ENCODE measurements at regions not wholly inside any gene's neighbourhood (a gene's known extent, or its start where the extent isn't known, plus 50 kb on each side); places are given as distances from the start of the nearest gene placed in this dataset.

DNA sequence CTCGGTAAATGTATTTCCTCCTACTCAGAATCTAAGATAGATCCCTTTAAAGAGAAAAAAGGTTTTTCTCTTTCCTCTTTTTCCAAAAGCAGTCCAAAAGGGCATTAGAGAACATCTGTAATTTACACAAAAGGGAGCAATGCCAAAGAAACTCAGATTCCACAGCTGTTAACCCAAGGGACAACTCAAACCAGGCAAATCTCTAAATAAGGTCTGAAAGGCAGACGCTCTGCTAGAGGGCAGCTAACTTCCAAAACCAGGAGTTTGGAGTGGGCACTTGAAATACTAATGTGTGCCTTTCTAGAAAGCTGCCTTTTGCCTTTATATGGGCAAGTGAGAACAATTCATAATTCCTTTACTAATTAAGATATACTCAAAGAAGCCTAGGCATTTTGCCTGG lies 435.7 kb downstream of the ZFHX3 start:
- DNase-seq, result no peak
- no peaks in the 10 kb centered on the region for H3K27me3 ChIP-seq (replicated peaks; ENCODE audit: control insufficient read depth, insufficient read depth, low read length, poor library complexity, severe bottlenecking)
- H3K9me3 ChIP-seq (ENCODE audit: control insufficient read depth, low read length), result no peaks in the 10 kb centered on the region
- no peaks in the 10 kb centered on the region for H3K4me1 ChIP-seq (ENCODE audit: control insufficient read depth, insufficient read depth, low read length, poor library complexity, severe bottlenecking)
- H3K27ac ChIP-seq (ENCODE audit: insufficient read depth, low read length, poor library complexity, severe bottlenecking), result no peak overlapping the region
- H3K36me3 ChIP-seq (ENCODE audit: control insufficient read depth, insufficient read depth, low read length), result no peaks in the 10 kb centered on the region
- no peak overlapping the region for H3K4me3 ChIP-seq (ENCODE audit: insufficient read depth, low read depth, low read length, poor library complexity, severe bottlenecking)

DNA sequence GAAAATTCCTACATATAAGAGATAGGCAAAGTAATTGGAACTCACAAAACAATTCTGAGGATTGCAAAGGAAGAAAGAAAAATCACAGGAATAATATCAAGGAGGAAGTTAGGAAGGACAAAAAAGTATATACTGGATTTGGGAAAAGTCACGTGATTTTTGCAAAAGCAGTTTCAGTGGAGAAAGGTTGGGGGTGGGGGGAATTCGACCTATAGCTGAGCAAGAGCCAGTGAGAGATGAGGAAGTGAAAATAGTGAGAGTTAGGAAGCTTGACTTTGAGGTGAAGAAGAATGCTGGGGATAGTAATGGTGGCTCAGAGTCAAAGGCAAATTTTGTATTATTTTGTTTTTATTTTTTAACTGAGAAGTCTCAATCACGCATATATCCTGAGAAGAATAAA lies 438.0 kb upstream of the PMFBP1 start:
- Histone ChIP-seq H3K4me3 (ENCODE audit: insufficient read depth, low read depth, low read length, poor library complexity, severe bottlenecking) (no peak overlapping the region), H3K27ac (ENCODE audit: insufficient read depth, low read length, poor library complexity, severe bottlenecking) (no peak overlapping the region), H3K27me3 (replicated peaks; ENCODE audit: control insufficient read depth, insufficient read depth, low read length, poor library complexity, severe bottlenecking) (no peaks in the 10 kb centered on the region), H3K9me3 (ENCODE audit: control insufficient read depth, low read length) (no peaks in the 10 kb centered on the region), H3K36me3 (ENCODE audit: control insufficient read depth, insufficient read depth, low read length) (no peaks in the 10 kb centered on the region), H3K4me1 (ENCODE audit: control insufficient read depth, insufficient read depth, low read length, poor library complexity, severe bottlenecking) (no peaks in the 10 kb centered on the region)
- DNase-seq, result no peak

DNA sequence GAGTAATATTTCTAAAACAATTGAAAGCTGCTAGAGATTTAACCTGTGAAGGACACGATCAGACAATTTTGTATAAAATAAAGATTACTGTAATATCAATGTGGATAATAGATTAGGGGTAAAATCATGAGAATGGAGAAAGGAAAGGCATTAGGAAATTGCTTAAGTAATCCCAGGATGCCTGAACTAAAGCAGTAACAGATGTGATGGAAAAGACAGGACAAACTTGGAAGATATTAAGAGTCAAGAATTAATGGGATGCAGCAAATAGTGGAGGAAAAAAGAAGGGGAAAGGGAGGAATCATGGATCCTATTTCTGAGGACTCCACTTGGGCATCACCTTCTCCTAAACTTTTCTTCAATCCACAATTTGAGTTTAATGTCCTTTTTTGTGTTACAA lies 437.1 kb upstream of the PMFBP1 start:
- Histone ChIP-seq H3K27ac (ENCODE audit: insufficient read depth, low read length, poor library complexity, severe bottlenecking) (no peak overlapping the region), H3K4me3 (ENCODE audit: insufficient read depth, low read depth, low read length, poor library complexity, severe bottlenecking) (no peak overlapping the region), H3K9me3 (ENCODE audit: control insufficient read depth, low read length) (no peaks in the 10 kb centered on the region), H3K4me1 (ENCODE audit: control insufficient read depth, insufficient read depth, low read length, poor library complexity, severe bottlenecking) (no peaks in the 10 kb centered on the region), H3K27me3 (replicated peaks; ENCODE audit: control insufficient read depth, insufficient read depth, low read length, poor library complexity, severe bottlenecking) (no peaks in the 10 kb centered on the region), H3K36me3 (ENCODE audit: control insufficient read depth, insufficient read depth, low read length) (no peaks in the 10 kb centered on the region)
- no peak for DNase-seq

DNA sequence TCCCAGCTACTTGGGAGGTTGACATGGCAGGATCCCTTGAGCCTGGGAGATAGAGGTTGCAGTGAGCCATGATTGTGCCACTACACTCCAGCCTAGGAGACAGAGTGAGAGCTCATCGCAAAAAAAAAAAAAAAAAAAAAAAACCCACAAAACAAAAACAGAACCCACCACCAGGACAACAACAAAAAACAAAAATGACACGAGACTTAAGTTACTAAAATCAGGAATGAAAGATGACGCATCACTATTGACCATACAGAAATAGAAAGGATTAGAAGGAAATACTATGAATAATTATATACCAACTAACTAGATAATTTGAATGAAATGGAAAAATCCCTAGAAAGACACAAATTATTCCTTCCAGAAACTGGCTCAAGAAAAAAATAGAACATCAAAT lies 432.4 kb upstream of the PMFBP1 start:
- Histone ChIP-seq H3K4me3 (ENCODE audit: insufficient read depth, low read depth, low read length, poor library complexity, severe bottlenecking) (no peak overlapping the region), H3K36me3 (ENCODE audit: control insufficient read depth, insufficient read depth, low read length) (no peaks in the 10 kb centered on the region), H3K9me3 (ENCODE audit: control insufficient read depth, low read length) (no peaks in the 10 kb centered on the region), H3K4me1 (ENCODE audit: control insufficient read depth, insufficient read depth, low read length, poor library complexity, severe bottlenecking) (no peaks in the 10 kb centered on the region), H3K27ac (ENCODE audit: insufficient read depth, low read length, poor library complexity, severe bottlenecking) (no peak overlapping the region), H3K27me3 (replicated peaks; ENCODE audit: control insufficient read depth, insufficient read depth, low read length, poor library complexity, severe bottlenecking) (no peaks in the 10 kb centered on the region)
- no peak for DNase-seq

DNA sequence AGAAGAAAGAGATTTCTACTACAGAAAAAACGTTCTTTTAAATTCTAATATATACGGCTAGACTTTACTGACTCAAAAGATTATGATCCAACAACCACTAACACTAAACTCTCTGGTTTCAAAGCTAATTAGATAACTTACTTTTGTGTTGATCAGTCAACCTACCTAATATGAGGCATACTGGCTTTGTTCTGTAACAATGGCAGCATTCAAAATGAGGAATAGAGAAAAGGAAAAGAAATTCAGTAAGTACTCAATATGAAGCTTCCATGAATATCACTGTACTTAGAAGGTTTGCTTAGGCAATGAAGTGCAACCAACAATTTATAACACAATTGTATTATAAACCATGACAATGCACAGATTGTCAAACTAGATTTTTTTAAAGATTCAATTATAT lies 430.5 kb upstream of the PMFBP1 start:
- no peaks in the 10 kb centered on the region for H3K4me1 ChIP-seq (ENCODE audit: control insufficient read depth, insufficient read depth, low read length, poor library complexity, severe bottlenecking)
- H3K4me3 ChIP-seq (ENCODE audit: insufficient read depth, low read depth, low read length, poor library complexity, severe bottlenecking), result no peak overlapping the region
- DNase-seq, result no peak
- H3K27ac ChIP-seq (ENCODE audit: insufficient read depth, low read length, poor library complexity, severe bottlenecking), result no peak overlapping the region
- no peaks in the 10 kb centered on the region for H3K27me3 ChIP-seq (replicated peaks; ENCODE audit: control insufficient read depth, insufficient read depth, low read length, poor library complexity, severe bottlenecking)
- no peaks in the 10 kb centered on the region for H3K9me3 ChIP-seq (ENCODE audit: control insufficient read depth, low read length)
- H3K36me3 ChIP-seq (ENCODE audit: control insufficient read depth, insufficient read depth, low read length), result no peaks in the 10 kb centered on the region

DNA sequence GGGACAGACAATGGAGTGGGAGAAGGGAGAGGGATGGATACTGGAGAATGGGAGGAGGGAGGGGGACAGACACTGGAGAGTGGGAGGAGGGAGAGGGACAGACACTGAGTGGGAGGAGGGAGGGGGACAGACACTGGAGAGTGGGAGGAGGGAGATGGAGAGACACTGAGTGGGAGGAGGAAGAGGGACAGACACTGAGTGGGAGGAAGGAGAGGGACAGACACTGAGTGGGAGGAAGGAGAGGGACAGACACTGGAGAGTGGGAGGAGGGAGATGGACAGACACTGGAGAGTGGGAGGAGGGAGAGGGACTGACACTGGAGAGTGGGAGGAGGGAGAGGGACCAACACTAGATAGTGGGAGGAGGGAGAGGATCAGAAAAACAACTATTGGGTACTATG lies 426.7 kb upstream of the PMFBP1 start:
- no peak overlapping the region for H3K4me3 ChIP-seq (ENCODE audit: insufficient read depth, low read depth, low read length, poor library complexity, severe bottlenecking)
- H3K27me3 ChIP-seq (replicated peaks; ENCODE audit: control insufficient read depth, insufficient read depth, low read length, poor library complexity, severe bottlenecking), result no peaks in the 10 kb centered on the region
- H3K4me1 ChIP-seq (ENCODE audit: control insufficient read depth, insufficient read depth, low read length, poor library complexity, severe bottlenecking), result no peaks in the 10 kb centered on the region
- DNase-seq, result no peak
- no peaks in the 10 kb centered on the region for H3K9me3 ChIP-seq (ENCODE audit: control insufficient read depth, low read length)
- no peak overlapping the region for H3K27ac ChIP-seq (ENCODE audit: insufficient read depth, low read length, poor library complexity, severe bottlenecking)
- no peaks in the 10 kb centered on the region for H3K36me3 ChIP-seq (ENCODE audit: control insufficient read depth, insufficient read depth, low read length)

DNA sequence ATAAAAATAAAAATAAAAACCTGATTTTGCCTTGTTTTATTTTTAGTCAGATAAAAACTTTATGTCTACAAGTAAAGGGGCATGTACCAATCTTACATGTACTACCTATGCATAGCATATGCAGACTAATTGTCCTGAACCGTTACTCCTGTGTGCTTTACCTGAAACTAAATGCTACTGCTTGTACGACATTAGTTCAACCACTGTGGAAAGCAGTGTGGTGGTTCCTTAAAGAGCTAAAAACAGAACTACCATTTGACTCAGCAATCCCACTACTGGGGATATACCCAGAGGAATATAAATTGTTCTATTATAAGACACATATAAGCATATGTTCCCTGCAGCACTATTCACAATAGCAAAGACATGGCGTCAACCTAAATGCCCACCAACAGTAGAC lies 426.0 kb upstream of the PMFBP1 start:
- no peaks in the 10 kb centered on the region for H3K36me3 ChIP-seq (ENCODE audit: control insufficient read depth, insufficient read depth, low read length)
- no peak overlapping the region for H3K4me3 ChIP-seq (ENCODE audit: insufficient read depth, low read depth, low read length, poor library complexity, severe bottlenecking)
- no peaks in the 10 kb centered on the region for H3K9me3 ChIP-seq (ENCODE audit: control insufficient read depth, low read length)
- H3K27me3 ChIP-seq (replicated peaks; ENCODE audit: control insufficient read depth, insufficient read depth, low read length, poor library complexity, severe bottlenecking), result no peaks in the 10 kb centered on the region
- no peaks in the 10 kb centered on the region for H3K4me1 ChIP-seq (ENCODE audit: control insufficient read depth, insufficient read depth, low read length, poor library complexity, severe bottlenecking)
- no peak for DNase-seq
- H3K27ac ChIP-seq (ENCODE audit: insufficient read depth, low read length, poor library complexity, severe bottlenecking), result no peak overlapping the region

DNA sequence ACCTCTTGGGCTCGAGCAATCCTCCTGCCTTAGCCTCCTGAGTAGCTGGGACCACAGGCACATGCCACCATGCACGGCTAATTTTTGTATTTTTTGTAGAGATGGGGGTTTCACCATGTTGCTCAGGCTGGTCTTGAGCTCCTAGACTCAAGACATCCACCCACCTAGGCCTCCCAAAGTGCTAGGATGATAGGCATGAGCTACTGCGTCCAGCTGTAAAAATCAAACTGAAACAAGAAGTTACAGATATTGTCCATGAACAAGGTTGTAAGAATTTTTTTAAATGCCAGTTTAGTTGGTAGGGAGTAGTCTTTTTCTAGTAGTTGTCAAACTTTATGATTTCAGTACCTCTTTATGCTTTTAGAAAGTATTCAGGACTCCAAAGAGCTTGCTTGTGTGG lies 424.4 kb upstream of the PMFBP1 start:
- no peak for DNase-seq
- Histone ChIP-seq H3K9me3 (ENCODE audit: control insufficient read depth, low read length) (no peaks in the 10 kb centered on the region), H3K27me3 (replicated peaks; ENCODE audit: control insufficient read depth, insufficient read depth, low read length, poor library complexity, severe bottlenecking) (no peaks in the 10 kb centered on the region), H3K4me3 (ENCODE audit: insufficient read depth, low read depth, low read length, poor library complexity, severe bottlenecking) (no peak overlapping the region), H3K36me3 (ENCODE audit: control insufficient read depth, insufficient read depth, low read length) (no peaks in the 10 kb centered on the region), H3K4me1 (ENCODE audit: control insufficient read depth, insufficient read depth, low read length, poor library complexity, severe bottlenecking) (no peaks in the 10 kb centered on the region), H3K27ac (ENCODE audit: insufficient read depth, low read length, poor library complexity, severe bottlenecking) (no peak overlapping the region)

DNA sequence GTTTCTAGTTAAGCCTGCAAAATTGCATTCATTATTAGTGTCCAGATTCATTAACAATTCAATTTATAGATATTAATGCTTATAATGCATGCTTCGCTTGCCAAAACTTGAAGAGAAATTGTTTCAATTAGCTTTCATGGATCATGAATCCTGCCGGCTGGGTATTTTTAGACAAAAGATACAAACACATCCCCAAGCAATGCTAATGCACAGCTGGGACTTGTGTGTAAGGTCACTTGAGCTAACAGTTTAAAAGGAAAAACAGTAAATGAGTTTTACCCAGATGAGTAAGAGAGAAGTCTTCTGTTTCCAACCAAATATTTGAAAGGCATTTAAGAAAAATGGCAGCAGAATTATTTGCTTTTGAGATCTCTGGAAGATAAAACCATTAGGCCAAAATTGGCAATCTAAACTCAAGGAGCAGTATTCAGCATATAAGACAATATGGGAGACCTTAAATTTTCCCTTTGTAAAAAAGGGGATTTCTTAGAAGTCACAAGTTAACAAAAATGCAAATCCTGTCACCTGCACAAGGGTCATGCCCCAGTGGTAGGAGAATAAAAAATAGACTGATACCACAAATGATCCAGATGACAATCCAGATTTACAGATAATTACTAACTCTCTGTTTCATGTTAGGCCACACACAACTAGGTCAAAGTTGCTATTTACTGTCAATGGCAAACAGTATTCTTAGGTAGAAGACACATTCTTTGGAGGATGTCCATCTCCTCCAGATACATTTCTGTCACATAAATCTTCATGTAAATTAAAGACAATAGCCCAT lies 418.4 kb upstream of the PMFBP1 start:
- Histone ChIP-seq H3K36me3 (ENCODE audit: control insufficient read depth, insufficient read depth, low read length) (no peaks in the 10 kb centered on the region), H3K9me3 (ENCODE audit: control insufficient read depth, low read length) (no peaks in the 10 kb centered on the region), H3K4me1 (ENCODE audit: control insufficient read depth, insufficient read depth, low read length, poor library complexity, severe bottlenecking) (no peaks in the 10 kb centered on the region), H3K27ac (ENCODE audit: insufficient read depth, low read length, poor library complexity, severe bottlenecking) (no peak overlapping the region), H3K27me3 (replicated peaks; ENCODE audit: control insufficient read depth, insufficient read depth, low read length, poor library complexity, severe bottlenecking) (no peaks in the 10 kb centered on the region), H3K4me3 (ENCODE audit: insufficient read depth, low read depth, low read length, poor library complexity, severe bottlenecking) (no peak overlapping the region)
- no peak for DNase-seq

DNA sequence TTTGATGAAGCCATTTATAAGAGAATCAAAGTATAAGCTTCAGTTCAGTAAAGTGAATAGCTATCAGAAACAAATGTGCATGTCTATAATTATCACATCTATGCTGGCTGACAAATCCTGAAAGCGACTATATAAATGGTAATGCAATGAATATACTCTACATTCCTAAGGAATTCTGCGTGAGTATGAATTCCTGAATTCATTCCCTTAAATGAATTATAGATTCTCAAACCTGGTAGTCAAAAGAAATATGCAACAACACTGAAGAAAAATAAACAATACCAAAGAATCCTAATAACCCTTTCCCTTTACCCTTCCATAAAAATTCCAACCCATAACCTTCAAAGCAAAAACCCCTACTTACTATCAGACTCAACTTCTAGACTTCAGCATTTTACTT lies 416.6 kb upstream of the PMFBP1 start:
- no peak overlapping the region for H3K4me3 ChIP-seq (ENCODE audit: insufficient read depth, low read depth, low read length, poor library complexity, severe bottlenecking)

More for the DNA sequence above, 416.6 kb upstream of the PMFBP1 start:
- H3K27ac ChIP-seq (ENCODE audit: insufficient read depth, low read length, poor library complexity, severe bottlenecking), result no peak overlapping the region
- H3K36me3 ChIP-seq (ENCODE audit: control insufficient read depth, insufficient read depth, low read length), result no peaks in the 10 kb centered on the region
- DNase-seq, result no peak
- H3K27me3 ChIP-seq (replicated peaks; ENCODE audit: control insufficient read depth, insufficient read depth, low read length, poor library complexity, severe bottlenecking), result no peaks in the 10 kb centered on the region
- H3K4me1 ChIP-seq (ENCODE audit: control insufficient read depth, insufficient read depth, low read length, poor library complexity, severe bottlenecking), result no peaks in the 10 kb centered on the region
- H3K9me3 ChIP-seq (ENCODE audit: control insufficient read depth, low read length), result no peaks in the 10 kb centered on the region
